SK-N-SH treated with all-trans-retinoic acid at 6 μM for 48 hours (cell line): ENCODE measurements at regions not wholly inside any gene's neighbourhood (a gene's known extent, or its start where the extent isn't known, plus 50 kb on each side); places are given as distances from the start of the nearest gene placed in this dataset.
"Not testable (repeated sequence)": the region's sequence is repeated elsewhere in the genome, so short reads cannot be mapped to it uniquely, and the experiment has no call there.

Source experiments
- ATAC-seq: fragments of 200-7000 bp; cut with Tn5 transposase; 3 replicates; pipeline ENCODE4 v1.9.1; 2020; ENCODE audit warnings: mild to moderate bottlenecking, moderate library complexity

- not testable (repeated sequence) for ATAC-seq
These were observed 54.7 kb downstream of the OR4M2 start for GRCh38 chr15:22134941-22135566.

- not testable (repeated sequence) for ATAC-seq
These were observed 57.2 kb downstream of the OR4M2 start for GRCh38 chr15:22137572-22137971.

- not testable (repeated sequence) for ATAC-seq
These were observed 60.8 kb downstream of the OR4M2 start for GRCh38 chr15:22141106-22141505.

GRCh38 chr15:22148109-22148508 is 67.8 kb downstream of the OR4M2 start:
- 0 out of 3 replicates have a peak, but pooled peaks have one; percentile 27 for ATAC-seq

- not testable (repeated sequence) for ATAC-seq
These were observed 77.9 kb downstream of the OR4M2 start for GRCh38 chr15:22158243-22158642.

GRCh38 chr15:22160283-22160682 is 80.0 kb downstream of the OR4M2 start:
- ATAC-seq, result not testable (repeated sequence)

- ATAC-seq, result not testable (repeated sequence)
These were observed 80.4 kb downstream of the OR4M2 start for GRCh38 chr15:22160741-22161140.

GRCh38 chr15:22161398-22161797 is 81.1 kb downstream of the OR4M2 start:
- ATAC-seq, result not testable (repeated sequence)

- not testable (repeated sequence) for ATAC-seq
These were observed 83.4 kb downstream of the OR4M2 start for GRCh38 chr15:22163715-22164114.

- not testable (repeated sequence) for ATAC-seq
These were observed 87.2 kb downstream of the OR4M2 start for GRCh38 chr15:22167521-22167920.

GRCh38 chr15:22173029-22173998 is 93.0 kb downstream of the OR4M2 start:
- not testable (repeated sequence) for ATAC-seq

GRCh38 chr15:22174088-22174487 is 93.8 kb downstream of the OR4M2 start:
- ATAC-seq, result not testable (repeated sequence)

- not testable (repeated sequence) for ATAC-seq
These were observed 97.6 kb downstream of the OR4M2 start for GRCh38 chr15:22177965-22178364.

- not testable (repeated sequence) for ATAC-seq
These were observed 98.1 kb downstream of the OR4M2 start for GRCh38 chr15:22178438-22178837.

- ATAC-seq, result not testable (repeated sequence)
These were observed 98.7 kb downstream of the OR4M2 start for GRCh38 chr15:22179043-22179442.

GRCh38 chr15:22180611-22181010 is 100.3 kb downstream of the OR4M2 start:
- ATAC-seq, result not testable (repeated sequence)

- ATAC-seq, result peak; percentile 31; the same call in 1 of the 3 replicates
These were observed 104.4 kb downstream of the OR4M2 start for GRCh38 chr15:22184678-22185077.

- not testable (repeated sequence) for ATAC-seq
These were observed 106.7 kb downstream of the OR4M2 start for GRCh38 chr15:22186846-22187532.

- not testable (repeated sequence) for ATAC-seq
These were observed 111.5 kb downstream of the OR4M2 start for GRCh38 chr15:22191818-22192217.

GRCh38 chr15:22194739-22195617 is 114.7 kb downstream of the OR4M2 start:
- ATAC-seq, result not testable (repeated sequence)

GRCh38 chr15:22196423-22196822 is 116.1 kb downstream of the OR4M2 start:
- not testable (repeated sequence) for ATAC-seq

- not testable (repeated sequence) for ATAC-seq
These were observed 120.1 kb downstream of the OR4M2 start for GRCh38 chr15:22200417-22200816.
